GM21576 (cell line): ENCODE measurements at regions not wholly inside any gene's neighbourhood (a gene's known extent, or its start where the extent isn't known, plus 50 kb on each side); places are given as distances from the start of the nearest gene placed in this dataset.

ENCODE experiments used
- ATAC-seq: cut with Tn5 transposase; IDR thresholded peaks from one replicate; pipeline ENCODE4 v1.9.1; 2021; ENCODE audit warnings: mild to moderate bottlenecking, moderate library complexity; ENCODE audit not compliant: unreplicated experiment

DNA sequence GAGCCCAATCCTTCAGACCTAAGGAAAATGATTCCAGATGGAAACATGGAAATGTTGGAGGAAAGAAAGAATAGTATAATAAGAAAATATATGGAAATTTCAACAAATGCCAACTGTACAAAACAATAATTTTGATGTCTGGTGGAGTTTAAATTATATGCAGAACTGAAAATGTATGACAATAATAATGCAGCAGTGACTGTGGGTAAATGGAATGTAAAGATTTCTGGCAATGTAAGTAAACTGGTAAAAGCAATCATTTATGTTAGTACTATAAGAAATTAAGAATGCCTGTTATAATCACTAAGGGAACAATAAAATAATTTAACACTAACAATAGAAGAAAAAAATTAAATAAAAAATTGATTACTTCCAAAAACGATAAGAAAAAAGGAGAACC, 89.0 kb downstream of the EDN1 start:
- no peak for ATAC-seq

DNA sequence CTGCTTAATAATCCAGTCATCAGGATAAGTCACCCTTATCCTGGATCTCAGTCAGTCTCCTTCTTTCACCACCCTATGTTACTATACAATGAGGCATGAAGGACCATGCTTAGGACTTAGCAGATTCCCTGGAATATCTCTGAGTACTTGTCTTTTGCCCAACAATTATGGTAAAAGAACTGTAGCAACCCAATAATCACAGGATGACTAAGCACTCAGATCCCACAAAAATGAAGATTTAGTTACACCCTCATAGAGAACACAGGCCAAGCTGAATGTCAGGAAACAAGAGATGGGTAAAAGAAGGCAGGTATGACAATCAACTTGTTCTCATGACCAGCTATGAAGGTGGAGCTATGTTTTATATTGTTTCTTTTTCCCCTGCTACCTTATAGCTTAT, 91.4 kb downstream of the EDN1 start:
- ATAC-seq = no peak

DNA sequence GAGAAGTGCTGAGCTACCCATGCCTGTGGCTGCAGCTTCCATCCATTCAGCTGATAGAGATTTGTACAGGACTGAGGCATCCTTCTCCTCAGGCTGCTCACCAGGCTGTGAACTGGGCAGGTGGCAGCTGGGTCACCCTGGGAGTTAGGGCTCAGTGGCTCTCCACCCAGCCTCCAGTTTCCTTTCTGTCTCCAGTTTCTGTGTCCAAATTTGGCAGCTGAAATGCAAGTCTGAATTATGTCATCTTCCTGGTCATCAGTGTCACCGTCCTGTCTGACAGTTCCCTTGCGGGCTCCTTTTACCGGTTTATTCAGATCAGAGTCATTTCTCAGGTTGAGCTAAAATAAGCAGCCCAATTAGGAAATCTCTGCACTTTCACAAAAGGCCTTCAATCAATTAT, 93.3 kb downstream of the EDN1 start:
- peak; percentile 81 for ATAC-seq

DNA sequence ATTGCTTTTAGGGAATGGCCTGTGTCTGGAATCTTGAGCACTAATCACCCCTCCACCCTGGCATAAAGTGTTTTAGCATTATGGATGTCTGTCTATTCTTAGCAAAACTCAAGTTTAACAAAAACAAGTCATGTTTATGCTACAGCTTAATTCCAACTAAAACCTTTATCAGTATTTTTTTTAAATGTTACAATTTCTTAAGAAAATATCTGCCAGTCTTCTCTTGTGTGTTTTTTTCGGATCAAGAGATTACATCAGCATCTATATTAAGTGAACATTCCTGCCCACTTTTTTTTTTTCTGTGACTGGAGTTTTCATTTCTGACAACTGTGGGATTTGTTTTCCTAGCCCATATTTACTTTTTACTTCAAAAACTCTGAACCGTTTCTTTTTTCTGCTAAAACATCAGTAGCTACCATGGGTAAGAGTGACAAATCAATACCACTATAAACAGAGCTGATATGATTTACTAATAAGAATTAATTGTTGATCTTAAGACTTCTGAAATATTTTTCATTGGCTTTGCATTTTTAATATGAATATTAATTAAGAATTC, 94.3 kb downstream of the EDN1 start:
- no peak for ATAC-seq

DNA sequence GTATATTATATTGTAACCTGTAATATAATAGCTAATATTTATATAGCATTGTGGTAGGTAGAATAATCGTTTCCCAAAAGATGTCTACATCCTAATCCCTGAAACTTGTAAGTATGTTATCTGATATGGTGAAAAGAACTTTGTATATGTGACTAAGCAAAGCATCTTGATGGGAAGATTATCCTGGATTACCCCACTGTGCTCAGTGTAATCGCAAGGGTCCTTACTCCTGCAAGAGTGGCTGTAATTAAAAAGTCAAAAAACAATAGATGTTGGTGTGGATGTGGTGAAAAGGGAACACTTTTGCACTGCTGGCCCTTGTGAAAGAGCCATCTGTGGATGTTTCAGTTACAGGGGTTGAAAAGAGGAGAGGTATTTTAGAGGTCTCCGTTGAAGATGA, 95.2 kb downstream of the EDN1 start:
- no peak for ATAC-seq

DNA sequence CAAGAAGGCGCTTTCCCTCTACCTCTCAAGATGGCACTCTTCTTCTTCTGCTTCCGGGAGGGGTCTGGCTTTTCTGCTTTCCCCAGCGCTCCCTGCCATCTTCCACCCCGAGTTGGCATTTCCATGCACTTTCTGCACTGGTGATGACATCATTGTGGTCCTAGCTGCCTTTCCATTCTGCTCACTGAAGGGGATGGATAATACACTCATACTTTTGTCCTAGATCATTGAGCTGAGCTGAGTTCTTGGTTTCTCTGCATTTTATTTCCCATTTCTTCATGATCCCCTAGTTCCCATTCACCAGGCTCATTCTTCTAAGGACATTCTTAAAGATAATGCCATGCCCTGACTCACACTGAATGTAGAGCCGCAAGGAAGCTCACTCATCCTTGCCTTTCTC, 96.7 kb downstream of the EDN1 start:
- ATAC-seq = no peak

DNA sequence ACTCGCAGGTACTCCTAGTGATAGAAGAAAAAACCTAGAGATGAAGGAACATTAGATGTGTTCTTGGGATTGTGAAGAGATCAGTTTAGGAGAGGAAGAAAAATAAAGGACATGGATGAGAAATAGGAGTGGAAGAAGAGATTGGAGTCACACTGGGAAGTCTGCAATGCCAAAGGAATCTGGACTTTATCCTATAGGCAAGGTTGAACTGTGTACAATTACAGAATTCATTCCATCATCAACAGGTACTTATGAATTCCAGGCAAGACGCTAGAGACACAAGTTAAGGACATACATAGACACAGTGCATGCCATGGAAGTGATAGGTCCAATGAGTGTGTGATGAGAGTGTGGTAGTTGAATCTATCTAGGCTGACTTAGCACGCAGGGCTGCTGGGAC, 101.3 kb downstream of the EDN1 start:
- ATAC-seq = no peak

DNA sequence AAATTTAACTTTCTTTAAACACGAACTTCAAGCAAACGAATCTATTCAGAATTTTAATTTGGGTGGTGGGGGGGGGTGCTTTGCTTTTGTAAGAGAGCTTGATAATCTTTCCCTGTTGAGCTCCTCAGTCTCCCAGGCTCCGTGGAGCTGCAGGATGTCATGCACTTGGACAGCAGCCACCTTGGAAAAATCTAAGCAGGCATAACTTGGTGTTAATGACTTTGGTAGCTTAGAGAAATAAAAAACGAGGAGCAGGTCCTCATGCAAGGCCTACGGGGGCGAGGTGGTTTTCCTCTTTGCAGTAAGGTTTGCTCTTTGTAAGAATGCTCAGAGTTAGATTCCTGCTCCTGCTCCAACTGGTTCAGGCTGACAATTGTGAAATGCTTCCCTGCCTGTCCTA, 102.3 kb downstream of the EDN1 start:
- ATAC-seq = no peak

DNA sequence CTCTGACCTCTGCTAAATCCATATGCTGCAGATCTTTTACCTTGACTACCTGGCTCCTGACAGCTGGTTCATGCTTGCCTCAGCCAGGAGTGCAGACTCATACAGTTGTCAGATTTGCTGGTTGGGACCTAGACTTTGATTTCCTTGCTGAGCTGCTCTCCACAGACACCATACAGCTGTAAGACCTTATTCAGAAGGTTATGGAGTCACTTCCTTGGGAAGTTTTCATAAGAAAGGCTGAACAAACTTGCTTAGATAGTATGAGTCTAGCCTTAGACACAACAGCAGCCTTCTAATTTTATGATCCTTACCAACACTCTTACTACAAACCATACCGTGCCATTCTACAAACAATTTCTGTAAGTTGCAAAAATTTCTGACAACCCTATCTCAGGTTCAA, 102.9 kb downstream of the EDN1 start:
- no peak for ATAC-seq

DNA sequence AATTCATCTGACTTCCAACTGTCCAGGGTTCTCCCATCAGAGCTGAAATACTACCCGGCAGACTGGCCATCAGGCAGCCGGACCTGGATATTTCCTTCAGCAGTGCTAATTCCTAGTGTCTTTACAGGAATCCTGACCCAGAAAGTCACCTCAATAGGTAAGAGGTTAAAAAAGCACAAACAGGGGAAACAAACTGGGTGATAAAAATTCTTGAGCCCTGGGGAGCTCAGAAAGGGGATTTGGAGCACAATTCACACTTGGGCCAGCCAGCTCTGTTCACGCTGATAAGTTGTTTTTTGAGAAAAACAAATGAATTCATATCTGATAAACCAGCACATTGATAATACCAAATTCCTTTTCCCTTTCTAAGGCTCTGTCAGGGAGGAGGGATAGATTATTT, 104.0 kb downstream of the EDN1 start:
- ATAC-seq = no peak

DNA sequence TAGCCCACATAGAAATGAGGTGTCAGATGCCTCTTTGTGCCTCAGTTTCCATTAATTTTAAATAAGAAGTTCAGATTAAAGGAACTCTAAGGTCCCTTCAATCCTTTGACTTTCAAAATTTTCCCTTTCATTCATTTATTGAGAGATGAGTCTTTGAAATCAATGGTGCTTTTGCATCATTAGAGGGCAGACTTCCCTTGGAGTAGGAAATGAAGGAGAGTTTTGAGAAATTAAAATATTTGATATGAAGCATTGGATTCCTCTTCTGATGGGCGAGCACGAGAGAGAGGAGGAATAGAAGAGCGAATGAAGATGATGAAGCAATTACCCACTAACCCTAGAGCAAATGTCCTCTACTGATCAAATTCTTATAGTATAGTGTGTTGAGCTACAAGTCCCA, 105.7 kb downstream of the EDN1 start:
- ATAC-seq = no peak

DNA sequence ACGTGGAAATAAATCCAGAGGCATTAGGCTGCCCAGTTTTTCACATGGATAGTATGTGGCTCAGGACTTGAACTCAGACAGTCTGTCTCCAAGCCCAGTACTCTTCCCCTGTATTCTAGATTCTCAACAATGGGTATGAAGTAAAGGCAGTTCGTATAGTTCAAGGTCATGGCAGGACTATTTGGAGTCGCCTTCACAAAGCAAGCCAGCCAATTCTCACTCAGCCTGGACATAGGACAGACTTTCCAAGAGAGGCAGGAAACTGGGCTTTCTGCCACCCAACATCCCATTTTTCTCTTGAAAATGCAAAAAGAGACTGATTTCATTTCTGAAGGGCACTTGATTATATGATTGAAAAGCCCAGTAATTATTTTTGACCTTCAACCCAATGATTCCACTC, 111.0 kb downstream of the EDN1 start:
- ATAC-seq = no peak

DNA sequence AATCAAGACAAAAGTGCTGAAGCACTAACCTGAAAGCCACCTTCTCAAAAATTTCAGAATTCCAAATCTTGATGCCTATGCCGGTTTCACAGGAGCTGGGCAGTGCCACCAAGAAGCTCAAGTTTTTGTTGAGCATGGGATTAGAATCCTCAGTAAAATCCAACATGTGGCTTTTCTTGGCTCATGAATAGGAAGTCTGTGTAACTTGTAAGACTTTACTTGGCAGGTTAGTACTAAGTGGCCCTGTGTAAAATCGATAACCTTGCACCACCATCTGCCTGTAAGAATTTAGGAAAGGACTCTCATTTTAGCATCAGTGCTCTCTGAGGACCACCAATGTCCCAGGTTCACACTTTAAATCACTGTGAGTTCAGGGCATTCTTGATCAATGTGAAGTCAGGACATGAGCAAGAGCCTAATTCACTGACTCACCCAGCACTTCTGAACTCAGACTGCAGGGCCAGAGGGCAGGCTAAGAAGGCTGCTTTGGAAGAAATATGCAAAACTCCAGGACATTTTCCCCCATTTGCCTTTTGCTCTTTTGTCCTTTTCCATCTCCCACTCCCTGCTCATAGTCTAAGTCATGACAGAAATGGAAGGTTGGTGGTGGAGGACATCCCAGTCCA, 113.2 kb downstream of the EDN1 start:
- ATAC-seq = no peak

DNA sequence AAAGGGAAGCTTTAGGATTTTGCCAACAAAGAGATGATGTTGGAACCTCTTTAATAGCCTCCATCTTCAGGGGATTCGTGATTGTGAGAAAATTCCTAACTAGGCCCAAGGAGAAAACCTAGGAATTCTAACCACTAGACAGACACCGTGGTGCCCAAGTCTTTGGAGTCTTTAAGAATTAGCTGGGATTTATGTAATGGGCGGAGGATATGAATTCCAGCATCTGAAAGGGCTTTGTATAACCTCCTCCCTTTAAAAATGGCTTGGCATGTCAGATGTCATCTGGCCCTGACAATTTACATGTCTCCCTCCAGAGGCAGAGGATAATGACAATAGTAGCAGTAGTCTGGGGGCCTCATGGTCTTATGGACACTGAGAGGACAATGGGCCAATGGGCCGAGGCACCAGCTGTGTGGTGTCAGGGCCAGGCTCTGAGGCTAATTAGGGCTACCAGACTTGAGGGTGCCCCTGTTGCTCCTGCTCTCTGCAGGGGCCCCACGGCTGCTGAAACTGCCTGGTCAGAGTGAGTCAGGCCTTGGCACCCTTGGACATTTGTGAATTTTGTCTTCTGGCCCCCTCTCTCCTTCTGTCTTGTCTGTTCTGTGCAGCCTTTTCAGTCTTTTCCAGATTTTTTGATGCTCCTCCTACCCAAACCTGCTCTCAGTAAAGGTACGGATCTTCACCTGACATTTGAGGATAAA, 113.9 kb downstream of the EDN1 start:
- no peak for ATAC-seq

DNA sequence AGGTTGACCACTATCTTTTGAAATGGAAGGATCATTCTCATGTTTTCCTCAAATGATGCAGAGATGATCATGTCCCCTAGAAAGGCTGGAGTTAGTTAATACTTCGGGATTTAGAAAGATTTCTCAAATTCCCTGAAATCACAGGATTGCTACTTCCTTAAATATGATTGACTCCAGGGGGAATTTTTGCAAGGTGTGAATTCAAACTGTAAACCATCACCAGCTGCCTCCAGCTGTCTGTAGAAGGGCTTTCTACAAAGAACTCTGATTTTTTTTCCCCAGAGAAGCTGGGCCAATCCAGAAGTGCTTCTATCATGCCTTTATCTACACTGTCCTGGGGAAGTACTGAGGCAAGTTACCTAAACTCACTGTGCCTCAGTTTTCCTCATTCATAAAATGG, 114.5 kb downstream of the EDN1 start:
- no peak for ATAC-seq

DNA sequence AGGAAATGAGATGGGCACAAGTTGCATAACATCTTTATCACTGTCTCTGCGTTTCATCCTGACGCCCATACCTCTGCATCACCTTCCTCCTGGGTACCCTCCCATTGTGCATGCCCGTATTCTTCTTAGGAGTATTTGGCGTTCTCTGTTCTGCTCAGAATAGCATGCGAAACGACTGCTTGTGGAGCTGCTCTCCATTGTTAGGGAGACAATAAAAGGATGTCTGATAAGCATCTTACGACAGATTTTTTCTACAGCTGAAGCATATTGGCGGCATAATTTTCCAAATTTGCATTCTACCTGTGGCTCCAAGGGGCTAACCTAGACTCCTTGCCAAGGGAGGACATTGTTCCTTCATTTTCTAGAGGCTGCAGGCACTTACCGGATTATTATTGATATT, 118.6 kb downstream of the EDN1 start:
- ATAC-seq = no peak

DNA sequence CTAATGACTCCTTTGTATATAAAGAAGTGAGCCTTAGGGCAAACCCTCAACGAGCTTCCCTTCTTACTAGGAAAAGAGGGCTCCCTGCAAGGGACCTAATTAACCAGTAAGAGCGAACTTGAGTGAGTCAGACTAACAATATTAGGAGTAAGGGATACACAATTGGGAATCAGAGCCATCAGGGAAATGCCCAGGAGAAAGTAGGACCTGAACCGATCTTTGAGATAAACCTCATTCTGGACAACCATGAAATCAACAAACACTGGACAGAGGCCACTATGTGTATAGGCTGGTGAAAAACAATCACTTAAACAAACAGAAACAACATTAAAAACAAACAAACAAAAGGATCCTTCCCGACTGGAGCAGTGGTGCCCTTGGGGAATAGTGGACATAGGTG, 120.8 kb downstream of the EDN1 start:
- ATAC-seq = no peak

DNA sequence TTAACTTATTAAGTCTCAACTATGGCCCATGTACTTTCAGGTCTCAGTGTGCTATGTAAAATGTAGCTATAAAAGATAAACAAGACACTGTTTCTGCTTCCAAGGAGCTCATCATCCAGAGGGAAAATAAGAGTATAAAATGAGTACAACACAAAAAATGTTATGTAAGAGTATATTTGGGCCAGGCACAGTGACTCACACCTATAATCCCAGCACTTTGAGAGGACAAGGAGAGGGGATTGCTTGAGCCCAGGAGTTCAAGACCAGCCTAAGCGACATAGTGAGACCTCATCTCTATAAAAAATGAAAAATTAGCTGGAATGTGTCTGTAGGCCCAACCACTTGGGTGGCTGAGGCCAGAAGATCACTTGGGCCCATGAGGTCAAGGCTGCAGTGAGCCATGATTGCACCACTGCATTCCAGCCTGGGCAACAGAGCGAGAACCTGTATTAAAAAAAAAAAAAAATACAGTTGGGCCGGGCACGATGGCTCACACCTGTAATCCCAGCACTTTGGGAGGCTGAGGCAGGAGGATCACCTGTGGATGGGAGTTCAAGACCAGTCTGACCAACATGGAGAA, 124.0 kb downstream of the EDN1 start:
- no peak for ATAC-seq

DNA sequence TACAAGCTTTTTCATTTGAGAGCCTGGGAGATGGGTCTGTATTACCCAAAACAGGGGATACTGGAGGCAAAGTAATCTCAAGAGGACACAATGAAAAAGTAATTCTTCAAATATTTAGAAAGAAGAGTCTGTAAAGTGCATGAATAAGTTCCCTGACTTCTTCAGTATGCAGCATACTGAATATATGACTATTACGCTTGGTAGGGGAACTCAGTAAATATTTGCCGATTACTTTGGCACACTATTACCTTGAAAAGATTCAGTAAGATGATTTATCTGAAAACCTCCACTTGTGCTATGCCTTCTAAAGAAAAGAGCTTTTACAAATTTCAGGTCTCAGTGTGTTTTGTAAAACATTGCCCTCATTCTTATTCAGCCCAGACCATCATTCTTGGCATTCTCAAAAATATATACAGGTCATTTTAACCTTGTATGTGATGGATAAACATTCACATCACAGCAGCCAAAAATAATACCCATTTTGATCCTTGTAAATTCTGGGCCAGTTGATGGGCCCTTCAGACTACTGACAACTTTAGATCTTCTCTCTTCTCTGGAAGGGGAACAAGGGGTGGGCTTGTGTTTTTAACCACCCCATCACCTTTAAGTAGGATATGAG, 125.9 kb downstream of the EDN1 start:
- no peak for ATAC-seq

DNA sequence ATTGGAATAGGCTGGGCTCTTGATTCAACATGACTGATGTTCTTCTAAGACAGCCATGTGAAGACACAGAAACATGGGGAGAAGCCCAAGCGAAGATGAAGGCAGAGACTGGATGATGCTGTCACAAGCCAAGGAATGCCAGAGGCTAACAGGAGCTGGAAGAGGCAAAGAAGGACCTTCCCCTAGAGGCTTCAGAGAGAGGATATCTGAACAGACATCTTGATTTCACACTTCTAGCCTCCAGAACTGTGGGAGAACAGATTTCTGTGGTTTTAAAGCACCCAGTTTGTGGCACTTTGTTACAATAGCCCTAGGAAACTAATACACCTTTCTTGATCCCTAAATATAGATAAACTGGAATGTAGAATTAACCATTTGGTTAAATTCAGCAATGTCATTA, 127.0 kb downstream of the EDN1 start:
- no peak for ATAC-seq

DNA sequence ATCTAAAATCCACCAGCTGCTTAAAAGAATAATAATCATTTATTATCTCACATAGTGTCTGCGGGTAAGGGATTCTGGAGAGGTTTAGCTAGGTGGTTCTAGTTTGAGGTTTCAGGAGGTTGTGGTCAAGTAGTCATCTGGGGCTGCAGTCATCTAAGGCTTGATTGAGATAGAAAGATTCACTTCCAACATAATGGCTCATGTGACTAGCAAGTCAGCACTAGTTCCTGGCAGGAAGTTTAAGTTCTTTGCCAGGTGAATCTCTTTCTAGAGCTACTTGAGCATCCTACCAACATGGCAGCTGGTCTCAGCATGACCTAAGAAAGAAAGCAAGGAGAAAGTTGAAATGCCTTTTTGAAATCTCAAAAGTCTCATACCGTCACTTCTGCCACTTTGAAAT, 128.8 kb downstream of the EDN1 start:
- ATAC-seq = no peak
